SW 1271 (cell line): ENCODE measurements at regions not wholly inside any gene's neighbourhood (a gene's known extent, or its start where the extent isn't known, plus 50 kb on each side); places are given as distances from the start of the nearest gene placed in this dataset.

ENCODE experiments used
- DNase-seq, 2 experiments: peaks; one replicate each; lab custom pipeline; 2025; lab: John Stamatoyannopoulos, UW

DNA sequence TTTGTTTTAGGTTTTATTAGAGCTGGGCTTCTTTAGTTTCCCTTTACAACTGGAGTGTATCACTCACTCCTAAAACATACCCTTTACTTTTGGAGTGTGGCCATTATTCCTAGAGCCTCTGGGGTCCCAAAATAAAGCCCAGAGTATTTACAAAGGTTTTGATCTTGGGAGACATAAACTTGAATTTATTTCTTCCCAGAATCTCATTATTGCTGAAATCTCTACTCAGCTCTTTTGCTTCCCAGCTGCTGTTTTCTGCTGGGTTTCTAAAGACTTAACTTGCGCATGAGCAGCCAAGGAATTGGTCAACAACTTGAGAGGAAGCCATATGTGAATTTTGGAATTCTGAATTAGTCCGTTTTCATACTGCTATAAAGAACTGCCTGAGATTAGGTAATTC lies 94.5 kb upstream of the NRSN1 start:
- no peak for DNase-seq

DNA sequence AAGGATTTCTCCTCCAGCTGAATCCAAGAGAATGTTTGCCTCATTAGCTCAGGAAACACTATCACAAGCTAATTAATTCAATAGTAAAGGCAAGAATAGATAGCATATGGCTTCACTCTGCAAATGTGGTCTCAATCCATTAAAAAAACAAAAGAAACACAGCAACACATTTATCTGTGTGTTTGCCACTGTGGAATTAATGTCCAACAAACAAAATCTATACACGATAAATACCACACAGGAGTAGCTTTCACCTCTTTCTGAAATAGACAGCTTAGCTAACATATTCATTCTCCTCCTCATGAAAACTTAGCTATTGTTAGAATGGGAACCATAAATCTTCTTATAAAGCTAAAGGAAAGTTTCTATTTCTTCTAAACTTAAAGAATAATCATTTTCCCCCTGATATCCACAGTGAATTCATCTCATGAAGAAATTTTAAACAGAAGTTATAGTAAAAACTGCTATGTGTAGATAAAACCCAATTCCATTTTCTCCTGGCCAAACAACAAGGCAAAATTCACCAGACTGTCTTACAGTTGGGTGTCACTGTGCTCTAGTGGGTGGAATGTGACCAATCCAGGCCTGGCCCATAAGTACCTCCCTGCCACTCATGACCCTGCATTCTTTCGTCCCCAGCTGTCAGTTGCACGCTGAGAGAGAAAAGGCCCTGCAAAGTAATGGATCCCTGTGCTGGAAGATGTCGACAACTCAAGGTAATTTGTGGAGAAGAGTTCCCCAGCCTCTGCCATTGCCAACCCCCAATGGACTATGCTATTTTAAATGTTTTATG lies 92.9 kb upstream of the NRSN1 start:
- no peak for DNase-seq

DNA sequence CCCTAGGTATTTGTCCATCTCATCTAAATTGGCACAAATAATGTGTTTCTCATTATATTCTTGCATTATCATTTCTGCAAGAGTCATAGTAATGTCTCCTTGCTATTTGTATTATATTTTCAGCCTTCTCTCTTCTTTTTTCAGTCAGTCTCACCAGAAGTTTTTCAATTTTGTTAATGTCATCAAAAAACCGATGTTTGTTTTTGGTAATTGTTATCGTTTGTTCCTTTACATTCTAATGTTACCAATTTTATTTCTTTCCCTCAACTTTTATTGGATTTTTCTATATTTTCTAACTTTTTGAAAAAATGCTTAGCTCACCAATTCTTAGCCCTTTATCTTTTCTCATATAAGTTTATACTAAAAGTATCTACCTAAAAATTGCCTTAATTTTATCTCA lies 82.2 kb upstream of the NRSN1 start:
- DNase-seq, result no peak

DNA sequence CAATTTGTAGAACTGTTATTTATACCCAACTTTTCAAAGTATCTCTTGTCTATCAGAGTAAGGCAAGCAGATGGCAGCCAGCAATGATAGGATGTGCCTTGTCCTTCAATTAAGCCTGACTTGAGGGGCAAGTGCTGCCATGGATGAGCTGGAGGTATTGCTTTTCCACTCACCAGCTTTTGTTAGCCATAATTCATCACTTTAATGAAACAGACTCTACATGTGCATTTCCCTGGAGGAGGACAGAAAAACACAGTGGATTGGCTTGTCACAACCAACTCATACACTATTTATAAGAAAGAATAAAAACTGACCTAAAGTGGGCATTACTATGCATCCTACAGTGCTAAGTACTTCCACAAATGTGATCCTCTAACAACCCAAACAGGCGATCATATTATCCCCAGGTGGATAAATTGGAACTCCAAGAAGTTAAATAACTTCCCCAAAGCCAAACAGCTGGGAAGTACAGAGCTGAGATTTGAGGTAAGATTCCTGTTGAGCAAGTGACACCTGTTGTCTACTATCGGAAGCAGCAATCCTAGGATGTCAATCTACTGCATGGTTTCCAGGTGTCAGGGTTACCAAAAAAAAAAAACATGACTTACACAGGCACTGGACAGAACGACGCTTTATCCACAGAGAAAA lies 73.9 kb upstream of the NRSN1 start:
- no peak for DNase-seq

DNA sequence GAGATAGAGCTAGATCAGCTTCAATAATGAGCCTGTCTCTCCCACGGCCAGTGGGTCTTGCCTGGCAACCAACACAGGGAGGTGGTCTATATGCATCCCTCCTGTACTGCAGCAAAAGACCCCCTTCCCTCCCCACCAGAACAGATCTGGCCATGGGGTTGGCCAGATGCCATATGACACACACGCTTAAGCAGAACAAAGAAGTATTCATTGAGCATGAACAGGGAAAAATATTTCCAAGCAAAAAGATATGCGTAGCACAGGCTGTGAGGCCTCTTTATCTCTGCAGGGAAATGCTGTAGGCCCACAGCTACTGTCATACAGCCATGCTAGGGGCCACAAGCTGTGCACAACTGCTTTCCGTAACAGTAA lies 73.4 kb upstream of the NRSN1 start:
- no peak for DNase-seq

DNA sequence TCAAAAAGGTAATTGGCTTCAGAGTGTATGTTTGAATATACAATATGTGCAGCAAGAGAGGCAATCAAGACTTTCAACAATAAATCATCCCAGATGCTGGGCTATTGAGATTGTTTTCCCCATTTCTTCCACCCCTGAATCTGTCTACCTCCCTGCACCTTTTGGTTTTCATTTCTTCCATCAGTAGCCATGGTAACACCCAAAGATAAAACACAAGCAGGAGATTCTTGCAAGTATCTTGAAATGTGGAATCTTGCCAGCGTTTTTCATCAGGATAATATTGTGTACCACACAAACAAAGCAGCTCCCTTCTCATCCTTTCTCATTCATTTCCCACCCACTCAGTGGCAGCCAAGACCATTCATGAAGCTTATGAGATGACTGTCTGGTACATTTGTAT lies 73.0 kb upstream of the NRSN1 start:
- no peak for DNase-seq

DNA sequence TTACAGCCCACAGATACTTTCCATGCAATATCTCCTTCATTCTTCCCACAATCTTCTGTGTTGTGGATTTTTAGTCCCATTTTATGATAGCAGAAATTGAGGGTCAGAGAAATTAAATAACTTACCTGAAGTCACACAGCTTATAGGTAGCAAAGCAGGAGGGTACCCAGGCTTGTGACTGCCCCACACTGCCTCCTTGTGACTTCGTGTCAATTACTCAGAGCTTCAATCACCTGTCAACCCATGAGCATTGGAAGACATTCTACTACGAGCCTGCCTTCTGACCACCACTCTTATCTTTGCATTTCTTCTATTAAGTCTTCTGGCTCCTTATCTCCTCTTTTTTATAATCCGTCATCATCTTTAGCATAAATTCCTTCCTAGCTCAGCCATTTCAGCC lies 71.6 kb upstream of the NRSN1 start:
- no peak for DNase-seq

DNA sequence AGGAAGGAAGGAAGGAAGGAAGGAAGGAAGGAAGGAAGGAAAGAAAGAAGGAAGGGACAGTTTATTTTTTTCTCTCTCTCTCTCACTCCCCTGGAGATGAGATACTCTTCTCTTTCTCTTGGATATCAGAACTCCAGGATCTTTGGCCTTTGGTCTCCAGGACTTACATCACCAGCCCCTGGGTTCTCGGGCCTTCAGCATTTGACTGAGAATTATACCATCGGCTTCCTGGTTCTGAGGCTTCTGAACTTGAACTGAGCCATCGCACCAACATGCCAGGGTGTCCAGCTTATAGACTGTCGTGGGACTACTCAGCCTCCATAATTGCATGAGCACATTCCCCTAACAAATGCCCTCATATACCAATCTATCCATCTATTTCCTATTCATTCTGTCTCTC lies 69.4 kb upstream of the NRSN1 start:
- DNase-seq, result no peak

DNA sequence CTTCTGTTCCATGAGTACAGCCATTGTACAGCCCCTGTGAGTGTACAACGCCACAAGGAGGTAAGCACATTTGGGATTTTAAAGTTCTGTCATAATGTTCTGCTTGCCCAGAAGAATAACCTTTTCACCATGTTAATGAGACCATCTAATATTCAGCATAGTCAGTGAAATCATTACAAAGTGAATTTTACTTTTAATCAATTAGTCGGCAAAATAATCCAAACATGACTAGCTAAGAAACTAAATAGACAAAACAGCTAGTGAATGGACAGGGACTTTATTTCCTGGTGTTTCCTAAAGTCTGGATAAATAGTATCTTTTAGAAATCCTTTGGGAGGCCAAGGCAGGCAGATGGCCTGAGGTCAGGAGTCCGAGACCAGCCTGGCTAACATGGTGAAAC lies 69.0 kb upstream of the NRSN1 start:
- no peak for DNase-seq

DNA sequence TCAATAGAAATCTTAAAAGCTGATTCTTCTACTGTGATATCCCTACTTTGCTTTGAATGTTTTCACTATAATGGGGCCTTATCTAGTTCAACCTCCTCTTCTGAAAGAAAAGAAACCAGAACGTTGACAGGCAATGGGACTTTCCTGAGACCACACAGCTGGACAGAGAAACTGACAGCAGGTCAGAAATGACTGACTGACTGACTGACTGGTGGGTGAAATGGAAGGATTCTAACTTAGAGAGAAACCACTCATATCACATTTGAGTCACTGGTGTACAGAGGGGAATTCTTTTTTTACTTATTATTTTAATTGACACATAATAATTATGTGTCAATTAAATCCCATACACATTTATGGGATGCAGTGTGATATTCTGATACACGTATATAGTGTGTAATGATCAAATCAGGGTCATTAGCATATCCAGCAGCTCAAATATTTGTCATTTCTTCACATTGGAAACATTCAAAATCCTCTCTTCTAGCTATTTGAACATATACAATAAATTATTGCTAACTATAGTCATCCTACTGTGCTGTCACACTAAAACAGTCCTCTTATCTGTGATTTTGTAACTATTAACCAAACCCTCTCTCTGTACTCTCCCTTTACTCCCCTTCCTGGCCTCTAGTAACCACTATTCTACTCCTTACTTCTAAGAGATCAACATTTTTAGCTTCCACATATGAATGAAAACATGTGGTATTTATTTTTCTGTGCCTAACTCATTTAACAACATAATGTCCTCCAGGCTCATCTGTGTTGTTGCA lies 64.8 kb upstream of the NRSN1 start:
- DNase-seq, result no peak

DNA sequence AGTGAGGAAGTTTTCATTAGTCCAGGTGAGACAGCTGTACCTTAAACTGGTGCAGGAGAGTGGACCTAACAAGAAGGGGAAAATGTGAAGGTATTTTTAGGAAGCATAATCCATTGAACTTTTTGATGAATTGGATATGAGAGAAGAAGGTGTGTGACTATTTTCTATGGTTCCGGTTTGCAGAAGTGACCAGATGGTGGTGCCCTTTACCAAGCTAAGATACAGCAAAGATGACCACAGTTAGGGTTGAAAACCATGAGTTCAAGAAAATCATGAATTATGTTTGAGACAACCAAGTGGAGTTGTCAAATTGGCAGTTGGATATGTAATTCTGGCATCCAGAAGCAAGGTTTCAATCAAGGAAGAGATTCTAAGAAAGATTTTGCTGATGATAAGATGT lies 61.9 kb upstream of the NRSN1 start:
- DNase-seq, result peak in 1 of 2 experiments; percentile 3

DNA sequence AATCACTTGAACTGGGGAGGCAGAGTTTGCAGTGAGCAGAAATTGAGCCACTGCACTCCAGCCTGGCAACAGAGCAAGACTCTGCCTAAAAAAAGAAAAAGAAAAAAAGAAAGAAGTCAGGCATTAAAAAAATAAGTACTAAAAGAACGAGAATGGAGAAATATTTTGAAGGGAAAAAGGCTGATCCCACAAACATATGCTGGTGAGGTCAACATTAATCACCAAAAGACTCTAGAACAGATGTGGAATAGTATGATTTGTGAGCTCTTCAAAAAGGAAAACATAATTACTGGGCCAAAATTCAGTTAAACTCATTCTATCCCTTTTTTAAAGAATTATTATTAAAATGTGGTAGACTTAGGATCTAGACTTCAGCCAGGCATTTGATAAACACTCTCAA lies 61.2 kb upstream of the NRSN1 start:
- no peak for DNase-seq

DNA sequence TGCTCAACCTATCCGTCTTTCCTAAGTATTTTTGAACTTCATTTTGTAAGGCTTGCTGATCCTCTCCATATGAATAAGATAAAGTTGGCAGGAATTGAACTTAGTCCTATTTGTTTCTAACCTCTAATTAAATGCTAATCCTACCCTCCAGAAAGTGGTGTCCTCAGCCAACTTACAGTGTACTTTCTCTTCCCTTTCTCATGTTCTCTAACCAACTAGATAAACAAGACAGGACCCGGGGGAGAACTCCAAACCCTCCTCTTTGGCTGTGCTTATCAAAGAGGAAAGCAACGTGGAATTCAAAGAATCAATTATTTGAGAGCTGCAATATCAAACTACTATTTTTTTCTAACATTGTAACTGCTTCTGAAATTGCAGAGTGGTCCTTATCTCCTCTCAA lies 56.5 kb upstream of the NRSN1 start:
- DNase-seq, result no peak

DNA sequence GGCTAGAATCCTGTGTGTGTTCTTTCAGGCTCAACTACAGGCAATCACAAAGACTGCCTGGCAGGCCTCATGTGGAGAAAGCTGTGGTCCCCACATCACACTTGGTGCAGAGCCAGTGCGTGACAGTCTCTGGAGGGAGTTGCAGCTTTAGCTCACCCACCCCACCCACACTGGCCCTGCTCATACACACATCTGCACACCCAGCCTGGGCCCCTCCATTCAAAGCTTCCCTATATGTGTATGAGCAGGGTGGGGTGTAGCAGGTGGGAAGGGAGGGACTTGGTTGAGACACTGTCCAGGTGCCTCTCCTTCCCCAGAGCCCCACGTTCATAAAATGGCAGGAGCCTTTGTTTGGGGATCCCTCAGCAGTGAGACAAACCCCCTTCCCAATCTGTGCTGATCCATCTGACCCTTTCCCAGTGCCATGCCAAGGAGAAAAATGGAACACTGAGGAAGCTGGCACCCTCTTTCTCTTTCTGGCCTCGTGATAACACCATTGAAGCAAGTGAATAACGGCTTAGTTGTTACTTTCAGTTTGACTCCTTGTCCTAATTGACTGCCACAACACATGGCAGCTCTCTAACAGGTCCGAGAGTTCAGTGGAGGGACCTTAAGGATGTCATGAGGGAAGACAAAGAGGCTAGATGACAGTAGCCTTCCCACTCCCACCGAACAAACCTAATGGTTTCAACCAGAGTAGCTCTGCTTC lies 53.8 kb upstream of the NRSN1 start:
- DNase-seq, result no peak

DNA sequence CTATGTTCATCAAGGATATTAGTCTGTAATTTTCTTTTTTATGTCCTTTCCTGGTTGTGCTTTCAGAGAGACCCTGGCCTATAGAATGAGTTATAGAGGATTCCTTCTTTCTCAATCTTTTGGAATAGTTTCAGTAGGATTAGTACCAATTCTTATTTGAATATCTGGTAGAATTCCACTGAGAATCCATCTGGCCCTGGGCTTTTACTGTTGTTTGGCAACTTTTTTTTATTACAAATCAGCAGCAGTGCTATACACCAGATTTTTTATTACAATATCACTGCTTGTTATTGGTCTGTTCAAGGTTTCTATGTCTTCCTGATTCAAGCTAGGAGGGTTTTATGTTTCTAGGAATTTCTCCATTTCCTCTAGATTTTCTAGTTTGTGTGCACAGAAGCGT lies 50.0 kb upstream of the NRSN1 start:
- no peak for DNase-seq
